ENCODE measurements at regions not wholly inside any gene's neighbourhood (a gene's known extent, or its start where the extent isn't known, plus 50 kb on each side); places are given as distances from the start of the nearest gene placed in this dataset.

GRCh38 chr2:16716024-16716423 is 50.4 kb upstream of the CYRIA start:
- ATAC-seq (no peak), DNase-seq (ENCODE audit: low spot score) (no peak)

Data from left lobe of liver (tissue), 2 donors.